DMS79 (cell line): ENCODE measurements at regions not wholly inside any gene's neighbourhood (a gene's known extent, or its start where the extent isn't known, plus 50 kb on each side); places are given as distances from the start of the nearest gene placed in this dataset.

Experiments
- DNase-seq: peaks from one replicate; lab custom pipeline; 2025; lab: John Stamatoyannopoulos, UW

DNA sequence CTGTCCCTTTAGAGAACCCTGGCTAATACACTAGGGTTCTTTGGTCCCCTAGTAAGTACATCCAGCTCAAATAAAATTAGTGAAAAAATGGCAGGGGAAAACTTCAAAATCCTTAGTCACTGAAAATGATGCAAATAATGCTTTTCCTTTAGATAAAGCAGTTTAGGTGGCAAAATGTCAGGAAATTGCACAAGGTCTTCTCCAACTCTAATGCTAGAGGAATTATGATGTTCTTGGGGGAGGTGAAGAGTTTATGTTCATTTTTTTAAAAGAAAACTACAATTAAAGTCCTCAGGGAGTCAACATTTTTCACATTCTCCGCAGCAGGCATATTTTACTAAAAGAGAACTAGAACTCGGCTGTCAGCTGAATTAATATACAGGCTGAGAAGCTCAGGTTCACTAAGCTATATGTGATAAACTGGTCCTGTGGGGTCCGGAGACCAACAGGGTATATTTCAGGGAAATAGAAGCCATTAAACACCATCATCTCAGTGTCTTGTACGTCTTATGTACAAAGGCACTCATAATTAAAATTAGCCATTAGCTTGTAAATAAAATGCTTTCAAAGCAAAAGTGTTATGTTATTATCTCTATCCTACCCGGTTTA is 1164.7 kb upstream of the AUTS2 start:
- DNase-seq, result no peak

GRCh38 chr7:68434857-68435256 is 1163.4 kb upstream of the AUTS2 start:
- no peak for DNase-seq

DNA sequence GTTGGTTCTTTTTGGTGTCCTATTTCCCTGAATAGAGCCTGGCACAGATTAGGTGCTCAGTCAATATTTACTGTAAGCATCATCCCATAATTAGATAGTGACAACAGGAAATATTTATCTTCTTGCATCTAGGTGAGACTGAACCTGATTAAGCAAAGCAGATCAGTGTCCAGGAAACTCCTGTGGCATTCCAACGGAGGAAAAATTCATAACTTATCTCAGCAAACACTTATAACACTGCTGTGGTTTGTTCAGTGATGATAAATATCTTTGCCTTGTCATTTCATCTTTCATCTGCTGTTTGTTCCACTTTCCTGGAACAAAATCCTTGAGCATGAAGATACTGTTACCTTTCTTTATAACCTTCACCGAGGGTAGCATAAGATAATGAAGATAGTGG is 1160.3 kb upstream of the AUTS2 start:
- no peak for DNase-seq

- no peak for DNase-seq
Observed at GRCh38 chr7:68438811-68439210, 1159.5 kb upstream of the AUTS2 start.

DNA sequence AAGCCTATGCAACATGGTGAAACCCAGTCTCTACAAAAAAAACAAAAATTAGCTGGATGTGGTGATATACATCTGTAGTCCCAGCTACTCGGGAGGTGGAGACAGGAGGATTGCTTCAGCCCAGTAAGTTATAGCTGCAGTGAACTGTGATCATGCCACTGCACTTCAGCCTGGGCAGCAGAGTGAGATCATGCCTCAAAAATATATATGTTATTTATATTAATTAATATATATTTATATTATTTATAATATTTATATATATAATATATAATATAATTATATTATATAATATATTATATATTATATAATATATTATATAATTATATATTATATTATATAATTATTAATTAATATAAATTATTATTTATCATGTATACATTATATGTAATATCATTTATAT is 1158.4 kb upstream of the AUTS2 start:
- DNase-seq, result no peak

DNA sequence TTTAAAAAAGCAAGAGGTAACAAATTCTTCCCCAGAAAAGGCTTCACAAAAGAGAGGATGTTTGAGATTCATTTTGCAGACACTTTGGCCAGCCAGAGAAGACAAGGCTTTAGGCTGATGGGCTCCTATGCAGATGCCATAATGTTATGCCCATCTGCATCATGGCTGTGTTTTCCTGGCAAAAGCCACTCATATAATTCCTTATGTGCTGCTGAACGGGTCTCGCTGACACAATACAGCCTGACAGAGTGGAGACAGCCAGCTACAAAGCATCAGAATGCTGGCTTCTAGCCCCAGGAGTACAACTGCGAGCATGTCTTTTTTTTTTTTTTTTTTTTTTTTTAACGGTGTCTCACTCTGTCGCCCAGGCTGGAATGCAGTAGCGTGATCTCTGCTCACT is 1157.4 kb upstream of the AUTS2 start:
- DNase-seq, result no peak

GRCh38 chr7:68441645-68442044 is 1156.6 kb upstream of the AUTS2 start:
- no peak for DNase-seq

DNA sequence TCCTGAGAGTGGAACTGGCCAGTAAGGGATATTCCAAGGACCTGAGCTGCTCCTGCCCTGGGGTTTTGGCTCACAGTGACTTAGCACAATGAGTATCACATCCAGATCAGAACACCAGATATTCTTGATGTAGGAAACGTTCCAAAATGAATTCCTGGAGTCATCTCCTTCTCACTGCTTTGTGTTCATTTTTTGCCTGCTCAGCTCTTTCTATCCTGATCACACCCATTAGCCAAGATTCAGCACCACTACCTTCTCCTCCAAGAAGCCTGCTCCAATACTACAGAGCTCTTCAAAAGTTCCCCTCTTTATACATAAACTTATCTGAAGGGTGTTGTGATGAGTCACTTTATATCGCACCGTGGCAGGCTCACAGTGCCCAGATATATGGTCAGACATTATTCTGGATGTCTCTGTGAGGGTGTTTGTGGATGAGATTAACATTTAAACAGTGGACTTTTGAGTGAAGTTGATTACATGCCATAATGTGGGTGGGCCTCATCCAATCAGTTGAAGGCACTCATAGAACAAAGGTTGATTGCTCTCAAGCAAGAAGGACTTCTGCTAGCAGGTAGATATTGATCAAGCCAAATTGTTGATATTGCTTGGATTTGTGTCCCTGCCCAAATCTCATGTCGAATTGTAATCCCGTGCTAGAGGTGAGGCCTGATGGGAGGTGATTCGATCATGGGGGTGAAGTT is 1155.2 kb upstream of the AUTS2 start:
- no peak for DNase-seq

GRCh38 chr7:68444042-68444441 is 1154.2 kb upstream of the AUTS2 start:
- no peak for DNase-seq

- DNase-seq, result no peak
Observed at GRCh38 chr7:68444956-68445355, 1153.3 kb upstream of the AUTS2 start.

DNA sequence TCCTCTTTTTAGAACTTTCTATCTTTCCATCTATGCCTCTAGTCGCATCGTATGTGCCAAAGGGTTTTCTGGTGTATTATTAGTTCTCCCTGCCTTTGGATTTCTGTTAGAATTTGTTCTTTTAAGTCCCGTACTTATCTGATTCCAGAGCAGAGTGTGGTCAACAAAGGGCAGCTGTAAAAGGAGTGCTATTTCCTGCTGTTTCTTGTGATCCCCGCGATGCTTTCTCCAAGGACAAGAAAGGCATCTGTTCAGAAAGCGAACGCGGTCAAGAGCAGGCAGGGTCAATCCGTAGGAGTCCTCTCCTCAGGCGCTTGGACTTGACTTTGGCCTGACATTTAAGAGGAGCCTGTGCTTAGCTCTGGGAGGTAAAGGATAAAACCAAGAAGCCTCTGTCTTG is 1152.1 kb upstream of the AUTS2 start:
- DNase-seq, result no peak

DNA sequence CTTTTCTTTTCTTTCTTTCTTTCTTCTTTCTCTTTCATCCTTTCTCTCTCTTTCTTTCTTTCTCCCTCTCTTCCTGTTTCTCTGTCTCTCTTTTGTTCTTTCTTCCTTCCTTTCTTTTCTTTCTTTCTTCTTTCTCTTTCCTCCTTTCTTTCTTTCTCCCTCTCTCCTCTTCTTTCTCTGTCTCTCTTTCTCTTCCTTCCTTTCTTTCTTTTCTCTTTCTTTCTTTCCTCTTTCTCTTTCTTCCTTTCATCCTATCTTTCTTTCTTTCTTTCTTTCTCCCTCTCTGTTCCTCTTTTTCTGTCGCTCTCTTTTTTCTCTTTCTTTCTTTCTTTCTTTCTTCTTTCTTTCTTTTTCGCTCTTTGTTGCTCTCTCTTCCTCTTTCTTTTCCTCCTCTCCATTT is 1149.2 kb upstream of the AUTS2 start:
- DNase-seq, result no peak

- DNase-seq, result no peak
Observed at GRCh38 chr7:68449816-68450215, 1148.5 kb upstream of the AUTS2 start.

- no peak for DNase-seq
Observed at GRCh38 chr7:68454931-68455330, 1143.3 kb upstream of the AUTS2 start.

GRCh38 chr7:68456469-68456868 is 1141.8 kb upstream of the AUTS2 start:
- DNase-seq, result no peak

DNA sequence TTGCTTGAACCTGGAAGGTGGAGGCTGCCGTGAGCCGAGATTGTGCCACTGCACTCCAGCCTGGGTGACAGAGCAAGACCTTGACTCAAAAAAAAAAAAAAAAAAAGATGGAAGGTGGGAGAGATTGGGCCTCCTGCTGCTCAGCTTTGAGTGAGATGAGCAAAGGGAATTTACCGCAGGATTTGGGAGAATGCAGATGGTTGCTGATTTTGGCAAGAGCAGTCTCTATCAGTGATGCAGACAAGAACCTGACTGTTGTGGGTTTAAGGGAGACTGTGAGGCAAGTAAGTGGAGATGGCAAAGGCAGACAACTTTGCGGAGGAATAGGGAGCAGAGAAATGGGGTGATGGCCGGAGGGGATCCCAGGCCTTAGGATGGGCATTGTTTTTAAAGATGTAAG is 1140.8 kb upstream of the AUTS2 start:
- DNase-seq, result no peak

DNA sequence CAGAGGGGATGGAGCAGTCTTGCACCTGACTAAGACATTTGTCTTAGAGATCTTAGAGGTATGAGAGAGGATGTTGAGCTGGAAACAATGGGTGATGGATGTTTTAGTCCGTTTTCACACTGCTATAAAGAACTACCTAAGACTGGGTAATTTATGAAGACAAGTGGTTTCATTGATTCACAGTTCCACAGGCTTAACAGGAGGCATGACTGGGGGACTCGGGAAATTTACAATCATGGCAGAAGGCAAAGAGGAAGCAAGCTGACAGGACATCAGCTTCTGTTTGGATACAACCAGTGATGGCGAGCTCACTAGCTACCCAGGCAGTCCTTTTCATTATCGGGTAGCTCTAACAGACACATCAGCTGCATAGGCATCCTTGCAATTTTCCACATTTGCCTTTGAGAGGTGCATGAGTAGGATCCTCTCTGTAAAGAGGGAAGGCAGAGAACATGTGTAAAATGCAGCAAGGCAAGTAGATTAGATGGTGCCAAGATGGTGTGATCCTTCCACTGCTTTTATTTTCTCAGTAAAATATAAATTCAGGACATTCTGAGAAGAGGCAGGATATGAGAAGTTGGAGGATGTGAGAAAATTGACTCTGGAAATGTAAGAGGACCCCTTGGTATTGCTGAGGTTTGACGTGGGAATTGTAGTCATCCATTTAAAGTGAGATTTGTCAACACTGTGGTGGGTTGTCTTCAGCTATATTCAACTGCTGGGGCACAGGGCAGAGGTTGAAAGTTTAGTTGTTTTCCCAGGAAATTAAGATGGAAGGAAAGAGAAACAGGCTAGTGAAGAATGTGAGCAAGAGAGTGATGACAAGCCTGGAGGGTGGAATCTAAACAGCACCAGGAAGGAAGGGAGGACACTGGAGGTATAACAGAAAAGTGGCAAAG is 1140.0 kb upstream of the AUTS2 start:
- DNase-seq, result no peak

GRCh38 chr7:68461430-68461829 is 1136.8 kb upstream of the AUTS2 start:
- no peak for DNase-seq

GRCh38 chr7:68470836-68471435 is 1127.3 kb upstream of the AUTS2 start:
- peak; percentile 42 for DNase-seq

- no peak for DNase-seq
Observed at GRCh38 chr7:68472688-68473087, 1125.6 kb upstream of the AUTS2 start.

DNA sequence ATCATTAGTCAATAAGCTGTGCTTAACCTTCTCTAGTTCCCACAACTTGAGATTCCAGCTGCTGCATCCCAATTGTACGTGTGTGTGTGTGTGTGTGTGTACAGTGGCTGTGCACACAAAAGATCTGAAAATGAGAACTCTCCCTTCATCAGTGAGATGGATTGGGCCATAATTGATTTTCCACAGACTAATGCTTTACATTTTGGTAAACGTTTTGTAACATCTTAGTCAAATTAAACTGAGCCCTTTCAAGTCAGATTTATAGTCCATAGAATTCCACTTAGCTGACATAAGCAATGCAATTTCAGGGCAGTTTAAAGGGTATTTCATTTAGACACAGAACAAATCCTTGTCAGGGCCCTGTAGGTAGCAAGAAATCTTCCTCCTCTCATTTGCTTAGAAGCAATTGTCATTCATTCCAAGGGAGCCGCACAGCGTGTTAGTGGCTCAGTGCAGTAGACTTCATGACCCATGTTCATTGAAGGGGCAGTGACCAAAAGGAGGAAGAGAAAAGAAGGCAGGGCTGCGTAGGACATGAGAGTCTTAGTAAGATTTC is 1123.5 kb upstream of the AUTS2 start:
- no peak for DNase-seq

GRCh38 chr7:68476966-68477365 is 1121.3 kb upstream of the AUTS2 start:
- no peak for DNase-seq
